HUDEP-2 (cell line): ENCODE measurements at regions not wholly inside any gene's neighbourhood (a gene's known extent, or its start where the extent isn't known, plus 50 kb on each side); places are given as distances from the start of the nearest gene placed in this dataset.

Source experiments
- DNase-seq, 76 experiments: peaks; one replicate each; lab custom pipeline; 2025; ENCODE audit not compliant: unreplicated experiment in 76 of 76; lab: John Stamatoyannopoulos, UW

DNA sequence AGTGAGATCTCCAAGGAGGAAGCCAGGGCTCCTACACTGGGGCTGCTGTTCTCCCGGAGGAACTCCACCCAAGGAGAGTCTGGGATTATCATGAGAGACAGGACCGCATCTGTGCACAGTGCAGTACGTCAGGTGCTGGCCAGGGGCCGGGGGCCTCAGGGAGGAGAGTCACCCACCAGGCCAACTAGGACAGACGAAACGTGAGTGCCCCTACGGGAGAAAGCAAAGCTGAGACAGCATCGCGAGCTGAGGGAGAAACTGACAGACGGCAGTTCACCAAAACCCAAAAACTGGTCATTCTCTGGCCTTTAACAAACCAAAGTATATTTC, 273.4 kb downstream of the BRD1 start:
- no peak for DNase-seq

DNA sequence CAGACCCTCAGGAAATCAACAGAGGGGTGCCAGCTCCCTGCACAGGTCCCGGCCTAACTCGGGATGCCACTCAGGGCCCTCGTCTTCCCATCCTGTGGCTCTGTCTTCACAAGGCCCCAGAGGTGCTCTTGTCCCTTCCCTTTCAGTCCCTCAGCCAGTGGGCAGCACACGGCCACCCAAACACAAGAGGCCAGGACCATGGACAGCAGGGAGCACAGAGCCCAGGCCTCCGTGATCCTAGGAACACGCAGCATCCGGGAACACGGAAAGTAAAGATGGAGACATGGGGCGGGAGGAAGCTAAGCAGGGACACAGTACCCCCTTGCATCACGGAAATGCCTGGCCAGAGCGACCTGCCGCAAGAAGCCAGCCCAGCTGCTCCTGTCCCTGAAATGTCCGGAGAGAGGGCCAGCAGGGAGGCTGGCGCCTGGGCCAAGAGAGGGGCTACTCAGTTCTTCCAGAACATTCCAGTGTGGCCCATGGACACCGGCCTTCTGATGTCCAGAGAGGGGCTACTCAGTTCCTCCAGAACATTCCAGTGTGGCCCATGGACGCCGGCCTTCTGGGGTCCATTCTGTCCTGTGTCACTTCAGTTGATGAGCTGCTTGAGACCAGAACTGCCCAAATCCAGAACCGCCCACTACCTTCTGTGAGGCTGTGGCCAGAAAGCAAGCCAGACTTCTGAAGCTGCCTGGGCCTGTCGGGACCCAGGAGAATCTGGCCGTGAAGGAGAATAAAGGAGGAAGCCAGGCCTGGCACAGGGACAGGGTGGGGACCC, 274.0 kb downstream of the BRD1 start:
- no peak for DNase-seq

DNA sequence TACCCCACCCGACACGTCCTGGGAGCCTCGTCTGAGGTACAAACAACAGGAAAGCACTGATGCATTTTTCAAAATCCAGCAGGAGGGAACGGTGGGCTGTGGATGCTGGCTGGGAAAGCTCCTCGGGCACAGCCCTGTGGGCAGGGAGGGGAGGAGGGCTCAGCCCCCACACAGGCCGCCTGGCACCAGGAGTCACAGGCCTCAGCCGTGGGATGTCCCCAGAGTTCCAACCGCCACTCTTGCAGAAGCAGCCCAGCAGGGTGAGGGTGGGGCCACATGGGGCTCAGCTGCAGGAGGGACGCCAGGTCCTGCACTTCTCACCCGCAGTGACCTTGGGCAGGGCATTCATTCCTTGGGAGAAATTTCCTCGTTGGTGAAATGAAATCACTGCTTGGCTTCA, 274.6 kb downstream of the BRD1 start:
- no peak for DNase-seq

DNA sequence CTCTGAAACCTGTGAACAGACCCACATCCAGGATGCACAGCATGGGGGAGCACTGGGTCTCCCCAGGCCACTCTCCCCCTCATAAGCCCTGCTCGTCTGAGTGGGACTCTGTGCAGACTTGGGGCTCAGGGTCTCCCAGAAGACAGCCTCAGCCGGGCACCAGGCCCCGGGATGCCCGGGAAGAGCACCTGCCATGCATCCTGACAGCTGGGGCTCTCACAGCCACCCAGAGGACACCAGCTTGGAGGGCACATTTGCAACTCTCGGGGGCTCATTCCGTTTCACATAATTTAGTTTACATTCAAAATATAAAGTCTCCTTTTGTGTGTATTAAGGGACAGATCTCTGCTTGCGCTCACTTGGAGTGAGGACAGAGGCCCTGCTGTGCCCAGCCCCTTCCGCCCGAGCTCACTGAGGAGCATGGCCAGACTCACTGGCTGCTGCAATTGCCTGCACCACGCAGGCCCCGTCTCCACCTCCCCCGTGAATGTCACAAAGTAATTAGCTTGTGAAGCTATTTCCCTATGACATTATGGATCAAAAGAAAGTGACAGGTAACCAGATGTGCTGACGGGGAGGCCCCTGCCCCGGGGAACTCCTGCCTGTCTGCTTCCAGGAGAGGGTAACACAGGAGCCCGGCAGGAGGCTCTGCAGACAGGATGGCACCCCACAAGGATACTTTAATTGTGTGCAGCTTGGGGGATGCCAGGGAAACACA, 275.6 kb downstream of the BRD1 start:
- DNase-seq = no peak

DNA sequence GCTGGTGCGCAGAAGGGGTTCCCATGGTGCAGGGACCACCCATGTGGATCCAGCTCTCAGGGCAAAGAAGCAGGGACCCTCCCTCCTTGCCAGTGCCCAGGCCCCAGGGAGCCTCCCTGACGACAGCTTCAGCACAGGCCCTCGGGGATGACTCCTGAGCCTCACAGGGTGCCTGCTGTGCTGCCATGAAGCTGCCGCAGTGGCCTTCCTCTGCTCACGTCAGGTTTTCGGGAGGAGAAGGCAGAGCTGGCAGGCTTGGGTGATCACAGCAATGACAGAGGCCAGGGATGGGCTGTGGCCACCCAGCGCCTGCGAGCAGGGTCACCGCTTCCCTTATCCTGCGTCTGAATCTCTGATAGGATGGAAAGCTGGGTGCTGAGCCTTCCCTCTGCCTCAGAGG, 276.2 kb downstream of the BRD1 start:
- no peak for DNase-seq

DNA sequence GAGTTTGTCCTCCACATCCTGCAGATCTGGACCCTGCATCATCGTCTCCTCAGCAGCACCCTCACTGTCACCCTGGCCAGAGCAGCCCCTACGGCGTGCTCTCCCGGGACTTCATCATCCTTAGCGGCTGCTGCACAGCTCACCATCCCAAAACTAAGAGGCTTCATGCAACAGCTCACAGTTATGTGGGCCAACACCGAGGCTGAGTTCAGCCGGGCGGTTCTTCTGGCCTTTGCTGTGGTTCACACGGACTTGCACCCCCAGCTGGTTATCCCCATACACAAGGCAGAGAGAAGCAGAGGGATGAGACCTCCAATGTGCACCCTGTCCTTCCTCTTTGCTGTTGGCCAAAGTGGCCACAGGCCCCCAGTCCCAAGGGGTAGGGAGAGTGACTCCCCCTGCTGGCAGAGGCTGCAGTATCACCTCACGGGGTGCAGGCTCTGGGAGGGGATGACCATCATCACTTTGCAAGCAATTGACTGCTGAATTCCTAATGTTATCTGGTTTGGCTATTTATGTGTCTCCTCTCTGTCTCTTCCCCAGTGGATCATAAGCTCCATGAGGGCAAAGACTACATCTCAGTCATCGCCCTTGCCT, 276.8 kb downstream of the BRD1 start:
- no peak for DNase-seq

DNA sequence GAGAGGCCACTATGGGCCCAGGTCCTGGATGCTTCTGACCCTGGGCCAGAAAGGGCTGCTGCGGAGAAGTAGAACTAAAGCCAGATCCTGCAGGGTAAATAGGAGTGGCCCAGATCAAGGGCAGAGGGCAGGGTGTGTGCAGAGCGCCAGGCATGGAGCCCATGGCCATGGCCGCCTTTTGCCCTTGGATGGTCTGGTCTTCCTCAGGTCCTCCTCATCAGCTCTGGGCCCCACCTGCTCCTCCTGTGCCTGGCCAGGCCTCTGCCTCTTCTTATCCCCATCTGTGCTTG, 277.6 kb downstream of the BRD1 start:
- DNase-seq = no peak

DNA sequence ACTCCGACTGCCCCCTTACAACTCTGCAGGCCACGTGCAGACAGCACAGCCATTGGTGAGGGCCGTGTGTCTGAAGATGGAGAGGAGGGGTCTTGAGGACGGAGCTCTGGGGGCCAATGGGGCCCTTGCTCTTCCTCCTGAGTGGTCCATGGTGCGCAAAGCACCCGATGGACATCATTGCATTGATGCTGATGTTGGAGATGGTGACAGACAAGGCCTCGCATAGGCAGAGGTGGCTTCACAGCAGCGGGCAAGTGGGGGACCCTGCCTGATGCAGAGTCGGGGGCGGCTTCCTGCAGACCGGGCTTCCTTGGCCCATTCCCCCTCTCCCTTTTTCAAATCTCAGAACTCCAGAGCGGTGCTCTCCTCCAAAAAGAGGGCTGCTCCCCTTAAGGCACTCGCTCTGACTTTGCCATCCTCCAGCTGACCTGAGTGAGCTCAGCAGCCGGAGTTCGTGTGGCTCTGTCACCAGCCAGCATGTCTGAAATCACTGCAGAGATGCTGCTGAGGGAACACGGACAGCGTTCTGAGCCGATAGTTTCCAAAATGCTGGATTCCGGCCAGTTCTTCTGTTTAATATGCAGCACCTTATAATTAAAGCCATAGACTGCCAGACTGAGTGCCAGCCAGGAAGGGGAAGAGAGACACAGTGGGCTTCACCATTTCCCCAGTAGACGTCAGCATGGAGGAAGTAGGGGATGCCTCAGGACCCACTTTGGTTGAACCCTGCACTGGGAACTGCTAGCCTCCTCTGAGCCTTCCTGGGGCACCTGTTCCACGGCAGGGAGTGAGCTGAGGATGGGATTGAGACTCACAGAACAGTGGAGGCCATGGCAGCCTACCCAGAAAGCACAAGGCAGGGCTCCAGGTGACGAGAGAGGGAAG, 278.2 kb downstream of the BRD1 start:
- DNase-seq = no peak

DNA sequence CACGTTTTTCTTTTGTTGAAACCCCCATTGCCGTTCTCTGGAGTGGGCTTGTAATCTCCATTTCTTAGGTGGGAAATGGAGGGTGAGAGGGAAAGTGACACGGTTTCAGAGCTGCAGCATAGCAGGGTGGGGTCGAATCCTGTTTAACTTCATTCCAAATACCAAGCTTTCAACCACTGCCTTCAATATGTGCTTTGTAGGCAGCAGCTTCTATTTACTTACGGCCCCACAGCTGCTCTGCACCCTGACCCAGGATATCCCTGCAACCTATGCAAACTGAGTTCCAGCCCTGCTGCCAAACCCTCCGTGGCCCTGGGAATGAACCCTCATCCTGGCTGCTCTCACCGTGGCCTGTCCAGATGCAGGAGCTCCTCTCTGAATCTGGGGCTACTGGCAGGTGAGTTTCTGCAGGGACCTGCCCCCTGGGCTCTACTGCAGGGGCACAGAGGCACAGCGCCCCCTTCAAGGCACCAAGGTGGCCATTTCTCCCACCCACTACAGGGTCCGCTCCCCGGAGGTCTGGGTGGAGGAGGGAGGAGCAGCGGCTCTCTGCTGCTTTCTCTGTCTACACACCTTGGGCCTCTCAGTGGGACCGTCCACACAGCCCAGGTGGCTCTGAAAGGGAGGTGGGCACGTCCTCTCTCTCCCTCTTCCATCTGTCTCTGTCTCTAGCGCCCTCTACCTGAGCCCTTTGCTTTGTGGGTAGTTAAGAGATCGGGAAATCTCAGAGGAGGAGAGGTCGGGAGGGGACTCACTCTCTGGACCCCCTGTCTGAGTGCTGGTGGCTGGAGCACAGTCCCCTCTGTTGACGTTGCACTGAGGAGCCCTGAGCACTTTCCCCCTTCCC, 279.1 kb downstream of the BRD1 start:
- DNase-seq = no peak

DNA sequence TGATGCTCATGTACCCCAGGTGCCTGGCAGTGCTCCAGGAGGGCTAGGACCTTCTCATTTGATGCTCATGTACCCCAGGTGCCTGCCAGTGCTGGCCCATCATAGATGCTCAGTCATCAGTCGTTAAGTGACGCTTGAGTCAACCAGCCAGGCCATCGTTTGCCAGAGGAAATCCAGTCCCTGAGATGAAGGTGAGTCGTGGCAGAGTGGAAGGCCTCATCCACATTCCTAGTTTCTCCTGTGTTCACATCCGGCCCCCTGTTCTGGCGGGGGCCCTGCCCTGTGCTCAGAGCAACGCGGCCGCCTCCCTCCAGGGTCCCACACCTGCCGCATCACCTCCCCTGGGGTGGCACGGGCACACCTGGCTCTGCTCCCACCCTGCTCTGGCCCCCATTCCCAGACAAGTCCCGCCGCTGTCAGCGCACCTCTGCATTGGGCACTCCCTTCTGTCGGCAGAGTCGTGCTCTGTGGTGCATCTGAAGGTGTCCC, 279.9 kb downstream of the BRD1 start:
- DNase-seq = no peak

DNA sequence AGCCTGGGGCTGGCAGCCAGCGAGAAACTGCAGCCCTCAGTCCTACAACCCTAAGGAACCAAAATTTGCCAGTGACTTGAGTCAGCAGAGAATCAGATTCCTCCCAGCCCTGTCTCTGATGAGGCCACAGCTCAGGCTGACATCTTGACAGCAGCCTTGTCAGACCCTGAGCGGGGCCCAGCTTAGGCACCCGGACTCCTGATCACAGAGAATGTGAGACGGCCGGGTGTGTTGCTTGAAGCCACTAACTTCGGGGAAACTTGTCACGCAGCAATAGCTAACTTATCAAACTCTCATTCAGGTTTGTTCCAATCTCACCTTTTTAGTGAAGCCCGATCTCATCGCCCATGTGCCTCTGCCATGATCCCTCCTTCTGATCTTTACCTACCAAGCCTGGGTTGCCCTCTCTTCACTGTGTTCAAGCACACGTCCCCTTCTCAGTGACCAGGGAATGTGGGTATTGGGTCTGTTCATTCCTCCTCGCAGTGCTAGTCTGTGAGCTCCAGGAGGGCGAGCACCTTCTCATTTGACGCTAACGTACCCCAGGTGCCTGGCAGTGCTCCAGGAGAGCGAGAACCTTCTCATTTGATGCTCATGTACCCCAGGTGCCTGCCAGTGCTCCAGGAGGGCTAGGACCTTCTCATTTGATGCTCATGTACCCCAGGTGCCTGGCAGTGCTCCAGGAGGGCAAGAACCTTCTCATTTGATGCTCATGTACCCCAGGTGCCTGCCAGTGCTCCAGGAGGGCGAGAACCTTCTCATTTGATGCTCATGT, 280.7 kb downstream of the BRD1 start:
- DNase-seq = no peak

DNA sequence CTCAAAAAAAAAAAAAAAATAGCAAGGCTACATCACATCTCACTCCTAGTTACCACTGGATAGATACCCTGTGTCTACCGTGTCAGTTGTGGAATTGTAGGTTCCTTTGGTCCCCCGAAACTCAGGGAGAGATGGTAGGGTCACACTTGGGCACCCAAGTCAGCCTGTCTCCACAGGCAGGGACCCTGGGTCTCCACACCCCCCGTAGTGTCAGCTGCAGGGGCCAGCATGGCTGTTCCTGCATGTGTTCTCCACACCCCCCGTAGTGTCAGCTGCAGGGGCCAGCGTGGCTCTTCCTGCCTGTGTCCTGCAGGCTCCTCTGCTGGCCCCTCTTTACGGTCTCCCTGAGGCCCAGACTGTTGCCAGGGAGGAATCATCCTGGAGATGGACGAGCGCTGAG, 282.1 kb downstream of the BRD1 start:
- DNase-seq = no peak

DNA sequence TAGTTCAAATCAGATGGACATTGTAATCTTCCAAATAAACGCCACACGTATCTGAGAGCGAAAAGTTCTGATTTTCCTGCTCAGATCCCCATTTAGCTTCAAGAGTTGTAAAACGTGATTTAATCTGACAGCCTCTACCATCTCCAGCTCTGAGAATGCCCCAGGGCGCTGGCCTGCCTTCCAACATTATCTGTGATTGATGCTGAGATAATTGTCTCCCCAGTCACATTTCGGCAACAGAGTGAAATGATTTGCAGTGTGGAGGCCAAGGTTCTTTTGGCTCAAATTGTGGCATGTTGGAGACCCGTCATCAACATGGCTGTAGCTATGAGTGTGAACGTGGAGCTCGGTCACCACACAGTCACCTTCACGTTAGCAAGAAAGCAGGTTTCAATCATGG, 283.4 kb downstream of the BRD1 start:
- no peak for DNase-seq

DNA sequence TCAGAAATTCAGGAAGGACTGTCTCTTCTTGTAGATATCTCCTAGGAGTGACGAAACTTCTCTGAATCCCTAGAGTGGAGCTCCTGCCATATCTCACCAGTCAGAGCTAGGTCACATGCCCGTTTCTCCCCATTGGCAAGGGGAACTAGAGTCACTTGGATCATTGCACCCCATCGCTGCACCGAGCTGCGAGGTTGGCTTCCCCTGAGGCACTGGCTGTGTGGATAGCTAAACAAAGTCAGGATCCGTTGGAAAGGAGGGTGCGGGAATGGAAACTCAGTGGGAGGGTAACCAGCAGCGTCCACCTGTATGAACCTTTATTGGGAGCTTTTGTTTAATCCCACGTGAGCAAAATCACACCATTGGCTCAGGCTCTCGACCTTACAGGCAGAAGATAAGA, 283.8 kb downstream of the BRD1 start:
- peak in 1 of 76 experiments; percentile 0 for DNase-seq

DNA sequence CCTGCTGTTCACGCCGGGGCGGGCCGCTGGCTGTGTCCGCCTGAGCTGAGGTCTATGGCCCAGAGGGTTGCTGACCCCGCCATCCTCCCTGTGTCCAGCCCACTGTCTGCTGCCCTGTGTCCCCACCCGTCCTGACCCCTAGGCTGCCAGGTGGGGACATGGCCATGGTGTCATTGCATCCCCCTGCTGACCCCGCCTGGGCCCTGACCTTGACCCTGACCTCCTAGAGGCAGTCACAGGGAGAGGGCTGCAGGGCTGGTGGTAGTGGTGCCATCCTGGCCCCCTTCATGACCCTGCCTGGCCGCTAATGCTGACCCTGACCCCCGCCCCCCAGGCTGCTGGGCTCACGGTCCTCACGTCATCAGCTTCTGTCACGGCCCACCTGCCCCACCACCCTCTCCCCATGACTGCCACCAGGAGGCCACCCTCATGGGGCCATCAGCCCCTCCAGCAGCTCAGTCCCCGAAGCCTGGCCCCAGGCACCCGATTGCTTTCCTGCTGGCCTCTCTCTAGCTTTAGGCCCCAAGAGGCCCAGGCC, 285.9 kb downstream of the BRD1 start:
- no peak for DNase-seq

DNA sequence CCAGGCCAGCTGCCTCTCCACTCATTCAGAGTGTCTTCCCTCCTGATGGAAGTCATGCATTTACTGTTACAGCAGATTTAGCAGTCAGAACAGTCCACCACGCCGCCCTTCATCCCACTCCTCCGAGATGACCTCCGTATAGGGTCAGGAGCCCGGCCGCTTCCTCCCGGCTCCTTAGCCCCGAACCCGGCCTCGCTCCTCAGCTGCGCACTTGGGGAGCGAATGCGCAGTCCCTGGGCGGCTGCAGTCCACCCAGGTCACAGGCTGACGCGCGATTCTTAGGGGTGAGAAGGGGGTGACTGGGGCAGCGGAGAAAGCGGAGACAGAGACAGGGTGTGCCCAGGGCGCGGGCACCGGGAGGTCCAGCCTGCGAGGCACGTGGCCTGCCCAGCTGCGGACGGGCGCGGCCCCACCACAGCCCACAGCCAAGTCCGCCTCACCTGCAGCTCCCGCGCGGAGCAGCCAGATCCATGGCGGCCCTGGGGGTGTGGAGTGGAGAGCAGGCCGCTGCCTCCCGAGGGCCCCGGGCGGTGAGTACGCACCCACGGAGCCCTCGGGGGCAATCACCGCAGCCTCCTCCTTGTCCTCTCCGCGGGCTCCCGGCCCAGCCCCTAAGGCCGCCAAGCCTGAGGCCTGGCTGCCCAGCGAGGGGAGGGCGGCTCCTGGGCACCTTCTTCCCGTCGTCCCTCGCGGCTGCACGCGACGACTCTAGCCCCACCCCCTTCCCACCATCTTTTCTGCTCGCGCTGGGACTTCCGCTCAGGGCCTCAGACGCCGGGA, 286.6 kb downstream of the BRD1 start:
- no peak for DNase-seq

DNA sequence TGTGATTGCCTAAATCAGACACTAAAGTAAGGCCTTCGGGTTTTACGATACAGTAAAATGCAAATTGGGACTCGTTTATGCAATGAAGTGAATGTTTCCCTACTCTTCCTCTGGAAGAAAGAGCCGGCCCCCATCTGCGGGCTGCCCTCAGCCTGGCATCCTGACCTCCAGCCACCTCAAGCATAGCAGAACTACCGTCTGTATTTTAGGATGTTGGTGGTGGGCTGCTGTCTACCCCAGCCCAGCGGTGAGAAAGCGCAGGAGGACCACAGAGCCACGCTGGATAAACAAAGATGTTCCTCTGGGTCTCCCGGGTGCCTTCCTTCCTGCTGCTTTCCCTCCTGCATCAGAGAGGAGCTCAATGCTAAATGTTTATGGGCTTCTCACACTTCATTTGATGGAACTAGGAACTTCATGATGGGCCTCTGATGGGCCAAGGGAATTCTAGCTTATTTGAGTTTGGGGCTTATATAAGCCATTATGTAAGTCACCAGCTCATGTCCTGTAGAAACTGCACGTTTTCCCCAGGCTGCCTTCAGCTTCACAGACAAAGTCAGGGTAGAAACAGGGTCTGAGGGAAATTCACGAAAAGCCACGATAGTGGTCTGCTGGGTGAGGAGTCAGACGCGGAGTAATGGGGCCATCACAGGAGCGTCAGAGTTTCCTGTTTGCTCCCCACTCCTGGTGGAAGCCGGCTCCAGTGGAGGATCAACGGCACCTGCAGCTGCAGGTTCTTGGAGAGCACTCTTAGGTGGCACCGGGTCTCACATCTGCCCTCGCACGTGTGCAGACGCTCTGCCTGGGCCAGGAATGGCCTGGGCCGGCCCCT, 287.4 kb downstream of the BRD1 start:
- DNase-seq = no peak

DNA sequence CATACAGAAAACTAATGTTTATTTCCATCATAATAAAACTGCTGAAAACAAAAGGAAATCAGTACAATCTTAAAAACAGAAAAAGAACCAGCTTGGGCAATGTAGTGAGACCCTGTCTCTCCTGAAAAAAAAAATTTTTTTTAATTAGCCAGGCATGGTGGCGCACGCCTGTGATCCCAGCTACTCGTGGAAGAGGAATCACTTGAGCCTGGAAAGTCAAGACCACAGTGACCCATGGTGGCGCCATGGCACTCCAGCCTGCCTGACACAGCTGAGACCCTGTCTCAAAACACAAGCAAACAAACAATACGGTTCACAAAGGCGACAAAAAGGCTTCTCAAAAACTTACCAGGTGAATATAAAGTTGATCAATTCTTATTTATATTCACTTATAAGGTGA, 289.7 kb downstream of the BRD1 start:
- DNase-seq = no peak
